Lower leg skin (tissue), 4 donors: ENCODE measurements at regions not wholly inside any gene's neighbourhood (a gene's known extent, or its start where the extent isn't known, plus 50 kb on each side); places are given as distances from the start of the nearest gene placed in this dataset.

ENCODE experiments used
- DNase-seq, 2 donors: peaks; one replicate each; pipeline ENCODE4 v3.0.0-alpha.2; 2019; ENCODE audit warnings: low spot score in 2 of 2
- H3K4me3 ChIP-seq: fragments of 200-600 bp; sonication (generic); 2 replicates; pipeline ENCODE4 v1.5.1; 2017; ENCODE audit warnings: mild to moderate bottlenecking, low read depth; ENCODE audit not compliant: poor library complexity, severe bottlenecking
- CTCF ChIP-seq, 3 donors: fragments of 450-650 bp; IDR thresholded peaks; one replicate each; pipeline ENCODE4 v1.5.1; 2016; ENCODE audit warnings: antibody characterized with exemption in 3 of 3, mild to moderate bottlenecking in 3 of 3, moderate library complexity in 2 of 3
- POLR2A ChIP-seq, 2 donors: fragments of 450-650 bp; IDR thresholded peaks; one replicate each; pipeline ENCODE4 v1.6.1; 2016 to 2017; ENCODE audit warnings: antibody characterized with exemption in 2 of 2, mild to moderate bottlenecking in 1 of 2, moderate library complexity in 1 of 2
- WGBS, 2 donors: methylation state at CpG; one replicate each; pipeline ENCODE4 v1.1.5; 2018; 5-methylcytosine and 5-hydroxymethylcytosine counted together
- intact Hi-C: fragments of 100-400 bp; cut with DNase I; formaldehyde crosslinking; loops from one replicate; pipeline ENCODE4 v1.15.0; 2023; ENCODE audit warnings: low total_unique reads

GRCh38 chr10:8288600-8288999 is 234.1 kb downstream of the GATA3 start:
- intact Hi-C loops, result no loop called here
- WGBS, 2 donors, result 82 to 83% methylated on average over 9 of the region's 9 CpGs
- DNase-seq, result no peak
- no peak overlapping the region for H3K4me3 ChIP-seq
- TF ChIP-seq CTCF (IDR thresholded peaks at IDR 0.05) (no peak), POLR2A (IDR thresholded peaks at IDR 0.05) (no peak)

GRCh38 chr10:8289186-8289924 is 234.9 kb downstream of the GATA3 start:
- TF ChIP-seq POLR2A (IDR thresholded peaks at IDR 0.05), result no peak
- TF ChIP-seq CTCF (IDR thresholded peaks at IDR 0.05), result no peak
- 74 to 75% methylated on average over 4 of the region's 4 CpGs for WGBS, 2 donors
- no peak for DNase-seq
- intact Hi-C loops, result no loop called here
- no peak overlapping the region for H3K4me3 ChIP-seq

- no peak for TF ChIP-seq CTCF (IDR thresholded peaks at IDR 0.05)
- no peak for TF ChIP-seq POLR2A (IDR thresholded peaks at IDR 0.05)
- H3K4me3 ChIP-seq, result no peak overlapping the region
- intact Hi-C loops, result no loop called here
- DNase-seq, result no peak
- 76 to 79% methylated on average over 5 of the region's 5 CpGs for WGBS, 2 donors
These were observed 240.3 kb downstream of the GATA3 start for GRCh38 chr10:8294779-8295178.

GRCh38 chr10:8295311-8295710 is 240.8 kb downstream of the GATA3 start:
- 96 to 100% methylated on average over 1 of the region's 1 CpG for WGBS, 2 donors
- TF ChIP-seq CTCF (IDR thresholded peaks at IDR 0.05), result no peak
- TF ChIP-seq POLR2A (IDR thresholded peaks at IDR 0.05), result no peak
- DNase-seq, result no peak
- intact Hi-C loops, result no loop called here
- no peak overlapping the region for H3K4me3 ChIP-seq

- WGBS, 2 donors, result 67 to 69% methylated on average over 22 of the region's 22 CpGs
- no peak for DNase-seq
- TF ChIP-seq CTCF (IDR thresholded peaks at IDR 0.05) (no peak), POLR2A (IDR thresholded peaks at IDR 0.05) (no peak)
- intact Hi-C loops, result no loop called here
- no peak overlapping the region for H3K4me3 ChIP-seq
These were observed 241.7 kb downstream of the GATA3 start for GRCh38 chr10:8296090-8296733.
